H9 (cell line): ENCODE measurements at regions not wholly inside any gene's neighbourhood (a gene's known extent, or its start where the extent isn't known, plus 50 kb on each side); places are given as distances from the start of the nearest gene placed in this dataset.

Experiments used
- DNase-seq: peaks from one replicate; pipeline ENCODE4 v3.0.0-alpha.2; 2017
- H2AFZ ChIP-seq: one replicate; pipeline ENCODE4 v1.6.1; 2013; ENCODE audit warnings: mild to moderate bottlenecking, low read length, control low read depth, moderate library complexity
- H2AK5ac ChIP-seq: 2 replicates; pipeline ENCODE4 v1.6.1; 2013; ENCODE audit warnings: low read length, control low read depth, mixed read lengths; ENCODE audit not compliant: insufficient read length
- H2BK120ac ChIP-seq: one replicate; pipeline ENCODE4 v1.6.1; 2013; ENCODE audit warnings: low read depth, mild to moderate bottlenecking, low read length, control low read depth, inconsistent platforms; ENCODE audit not compliant: poor library complexity, severe bottlenecking
- H2BK12ac ChIP-seq: 2 replicates; pipeline ENCODE4 v1.6.1; 2013; ENCODE audit warnings: low read length, control low read depth, mixed read lengths, low read depth; ENCODE audit not compliant: insufficient read length
- H2BK15ac ChIP-seq: 2 replicates; pipeline ENCODE4 v1.6.1; 2013; ENCODE audit warnings: low read depth, low read length, control low read depth
- H2BK20ac ChIP-seq: one replicate; pipeline ENCODE4 v1.6.1; 2013; ENCODE audit warnings: low read depth, mild to moderate bottlenecking, low read length, control low read depth, inconsistent platforms; ENCODE audit not compliant: poor library complexity, severe bottlenecking
- H2BK5ac ChIP-seq: 2 replicates; pipeline ENCODE4 v1.6.1; 2013; ENCODE audit warnings: low read length, control low read depth, mixed read lengths; ENCODE audit not compliant: insufficient read length
- H3K14ac ChIP-seq: 2 replicates; pipeline ENCODE4 v1.6.1; 2013; ENCODE audit warnings: low read length, control low read depth; ENCODE audit not compliant: insufficient read depth
- H3K18ac ChIP-seq: 2 replicates; pipeline ENCODE4 v1.6.1; 2013; ENCODE audit warnings: low read depth, mild to moderate bottlenecking, mixed read lengths, low read length, control low read depth; ENCODE audit not compliant: insufficient read length
- H3K23ac ChIP-seq: 2 replicates; pipeline ENCODE4 v1.6.1; 2013; ENCODE audit warnings: low read length, control low read depth, mixed read lengths, low read depth; ENCODE audit not compliant: insufficient read length
- H3K23me2 ChIP-seq: 2 replicates; pipeline ENCODE4 v1.6.1; 2013; ENCODE audit warnings: low read depth, mild to moderate bottlenecking, mixed read lengths, low read length, control low read depth; ENCODE audit not compliant: insufficient read length, poor library complexity, severe bottlenecking
- H3K27ac ChIP-seq: 2 replicates; pipeline ENCODE4 v1.5.1; 2013; ENCODE audit warnings: low read length, control low read depth, mixed read lengths, low read depth; ENCODE audit not compliant: insufficient read length
- H3K27me3 ChIP-seq: 2 replicates; pipeline ENCODE4 v1.6.1; 2013; ENCODE audit warnings: low read length, control low read depth, inconsistent platforms; ENCODE audit not compliant: insufficient read depth
- H3K4ac ChIP-seq: 2 replicates; pipeline ENCODE4 v1.6.1; 2013; ENCODE audit warnings: low read depth, mild to moderate bottlenecking, control low read depth, inconsistent platforms, low read length, moderate library complexity
- H3K4me1 ChIP-seq: 2 replicates; pipeline ENCODE4 v1.6.1; 2013; ENCODE audit warnings: low read length, control low read depth, inconsistent platforms; ENCODE audit not compliant: insufficient read depth
- H3K4me2 ChIP-seq: 2 replicates; pipeline ENCODE4 v1.6.1; 2013; ENCODE audit warnings: low read length, control low read depth, mixed read lengths; ENCODE audit not compliant: insufficient read length, insufficient read depth
- H3K56ac ChIP-seq: 2 replicates; pipeline ENCODE4 v1.6.1; 2013; ENCODE audit warnings: low read depth, mild to moderate bottlenecking, mixed read lengths, low read length, control low read depth; ENCODE audit not compliant: insufficient read length
- H3K79me1 ChIP-seq: 2 replicates; pipeline ENCODE4 v1.6.1; 2013; ENCODE audit warnings: low read depth, mild to moderate bottlenecking, moderate library complexity, low read length, control low read depth, inconsistent platforms; ENCODE audit not compliant: insufficient read depth, poor library complexity, severe bottlenecking
- H3K79me2 ChIP-seq: 2 replicates; pipeline ENCODE4 v1.6.1; 2013; ENCODE audit warnings: low read length, control low read depth, inconsistent platforms; ENCODE audit not compliant: insufficient read depth
- H3K9ac ChIP-seq: 2 replicates; pipeline ENCODE4 v1.6.1; 2013; ENCODE audit warnings: low read length, control low read depth, mixed read lengths; ENCODE audit not compliant: insufficient read length; ENCODE audit errors: extremely low read depth
- H3K9me3 ChIP-seq: one replicate; pipeline ENCODE4 v1.6.1; 2013; ENCODE audit warnings: low read depth, low read length, inconsistent platforms; ENCODE audit not compliant: control insufficient read depth
- H3T11ph ChIP-seq: one replicate; pipeline ENCODE4 v1.6.1; 2013; ENCODE audit warnings: mild to moderate bottlenecking, low read length, control low read depth, inconsistent platforms
- H4K20me1 ChIP-seq: one replicate; pipeline ENCODE4 v1.6.1; 2013; ENCODE audit not compliant: control insufficient read depth, insufficient read length, insufficient read depth
- H4K5ac ChIP-seq: 2 replicates; pipeline ENCODE4 v1.6.1; 2013; ENCODE audit warnings: low read depth, mild to moderate bottlenecking, mixed read lengths, low read length, control low read depth; ENCODE audit not compliant: insufficient read length
- H4K8ac ChIP-seq: replicated peaks from 2 replicates; pipeline ENCODE4 v1.6.1; 2013; ENCODE audit warnings: low read length, control low read depth, mixed read lengths, low read depth; ENCODE audit not compliant: insufficient read length
- H4K91ac ChIP-seq: 2 replicates; pipeline ENCODE4 v1.6.1; 2013; ENCODE audit warnings: low read depth, mild to moderate bottlenecking, moderate library complexity, mixed read lengths, low read length, control low read depth; ENCODE audit not compliant: insufficient read length
- H3K27ac Mint-ChIP-seq, 3 experiments: 2 replicates in 2 of 3; 3 replicates in 1 of 3; pipeline ENCODE4 v1.8.0; 2020 to 2021; ENCODE audit warnings: mixed read lengths in 3 of 3, mild to moderate bottlenecking in 1 of 3, moderate library complexity in 1 of 3
- H3K27me3 Mint-ChIP-seq: 2 replicates; pipeline ENCODE4 v1.8.0; 2021; ENCODE audit warnings: low read depth, mild to moderate bottlenecking, moderate library complexity, mixed read lengths
- H3K36me3 Mint-ChIP-seq, 3 experiments: 2 replicates in 2 of 3; 3 replicates in 1 of 3; pipeline ENCODE4 v1.8.0; 2020 to 2021; ENCODE audit warnings: low read depth in 3 of 3, mixed read lengths in 3 of 3; ENCODE audit not compliant: insufficient read depth in 1 of 3
- H3K4me1 Mint-ChIP-seq, 2 experiments: 2 replicates each; pipeline ENCODE4 v1.8.0; 2020; ENCODE audit warnings: mixed read lengths in 2 of 2
- H3K4me3 Mint-ChIP-seq, 2 experiments: 2 replicates in 1 of 2; 3 replicates in 1 of 2; pipeline ENCODE4 v1.8.0; 2020 to 2021; ENCODE audit warnings: mild to moderate bottlenecking in 2 of 2, mixed read lengths in 2 of 2, moderate library complexity in 1 of 2
- H3K9me3 Mint-ChIP-seq, 2 experiments: 2 replicates in 1 of 2; 3 replicates in 1 of 2; pipeline ENCODE4 v1.8.0; 2020; ENCODE audit warnings: mild to moderate bottlenecking in 2 of 2, mixed read lengths in 2 of 2, moderate library complexity in 1 of 2
- CTCF ChIP-seq: fragments of 200-600 bp; sonication (generic); conservative IDR thresholded peaks from 3 replicates; pipeline ENCODE4 v1.8.0; 2021; ENCODE audit warnings: antibody characterized with exemption, mild to moderate bottlenecking
- WGBS: extraction: QIAGEN DNeasy Blood & Tissue Kit; methylation state at CpG from one replicate; pipeline ENCODE4 v1.1.7; 2013; ENCODE audit warnings: missing lambda C conversion rate, low lambda C conversion rate, mixed read lengths; ENCODE audit not compliant: insufficient read length; ENCODE audit errors: extremely low coverage; 5-methylcytosine and 5-hydroxymethylcytosine counted together

GRCh38 chr10:64573623-64574325, 1052.6 kb downstream of the REEP3 start:
- no peak overlapping the region for H4K8ac ChIP-seq
- no peak overlapping the region for H3K14ac ChIP-seq
- H3K23me2 ChIP-seq, result peaks cover 4% of the 10 kb centered on the region
- H3K23ac ChIP-seq, result no peak overlapping the region
- H2BK20ac ChIP-seq, result no peak overlapping the region
- Mint-ChIP-seq H3K4me3 (no peak overlapping the region), H3K4me1 (no peaks in the 10 kb centered on the region), H3K27ac (peak overlapping the region in 1 of 3 experiments; percentile 3; a peak in 1 of 7 replicates), H3K36me3 (peaks cover 0 to 2% (median 0%) of the 10 kb centered on the region in 3 experiments; a peak in 2 of 7 replicates), H3K9me3 (peaks cover 0 to 1% of the 10 kb centered on the region in 2 experiments; a peak in 3 of 5 replicates), H3K27me3 (no peaks in the 10 kb centered on the region)
- H2BK12ac ChIP-seq, result no peak overlapping the region
- no peak for DNase-seq
- no peak overlapping the region for H2BK5ac ChIP-seq
- H3K9ac ChIP-seq, result no peak overlapping the region
- H3K4me2 ChIP-seq, result no peak overlapping the region
- no peak overlapping the region for H3K27ac ChIP-seq
- no peak overlapping the region for H3T11ph ChIP-seq
- no peak overlapping the region for H2BK120ac ChIP-seq
- H3K4me1 ChIP-seq, result no peaks in the 10 kb centered on the region
- H2AK5ac ChIP-seq, result no peak overlapping the region
- H3K4ac ChIP-seq, result no peak overlapping the region
- no CpG with 5 or more reads among the region's 1 CpG for WGBS
- H3K79me2 ChIP-seq, result no peaks in the 10 kb centered on the region
- H4K5ac ChIP-seq, result no peak overlapping the region
- H3K27me3 ChIP-seq, result no peaks in the 10 kb centered on the region
- H3K18ac ChIP-seq, result no peak overlapping the region
- H3K56ac ChIP-seq, result no peak overlapping the region
- no peak overlapping the region for H4K91ac ChIP-seq
- TF ChIP-seq CTCF, result no peak
- no peaks in the 10 kb centered on the region for H4K20me1 ChIP-seq
- no peak overlapping the region for H2AFZ ChIP-seq
- H3K9me3 ChIP-seq, result no peaks in the 10 kb centered on the region
- H3K79me1 ChIP-seq, result no peaks in the 10 kb centered on the region
- H2BK15ac ChIP-seq, result no peak overlapping the region
